Esophagus squamous epithelium (tissue), 5 donors: ENCODE measurements at regions not wholly inside any gene's neighbourhood (a gene's known extent, or its start where the extent isn't known, plus 50 kb on each side); places are given as distances from the start of the nearest gene placed in this dataset.

ENCODE experiments used
- DNase-seq: peaks from one replicate; lab custom pipeline; 2025; lab: John Stamatoyannopoulos, UW
- H3K27ac ChIP-seq, 4 donors: fragments of 200-600 bp; sonication (generic); one replicate each; pipeline ENCODE4 v1.5.1; 2016 to 2019; ENCODE audit warnings: mild to moderate bottlenecking in 1 of 4
- H3K27me3 ChIP-seq, 4 donors: fragments of 200-600 bp; sonication (generic); 1 replicate in 3 of 4; 2 replicates in 1 of 4; pipeline versions ENCODE4 v1.5.1 to v1.6.0; 2017 to 2021; ENCODE audit warnings: antibody characterized with exemption in 1 of 4
- H3K36me3 ChIP-seq, 3 donors: fragments of 200-600 bp; sonication (generic); one replicate each; pipeline ENCODE4 v1.5.1; 2016 to 2019
- H3K4me1 ChIP-seq, 3 donors: fragments of 200-600 bp; sonication (generic); one replicate each; pipeline ENCODE4 v1.5.1; 2017 to 2019
- H3K4me3 ChIP-seq, 4 donors: fragments of 200-600 bp; sonication (generic); 1 replicate in 3 of 4; 2 replicates in 1 of 4; pipeline ENCODE4 v1.5.1; 2016 to 2019; ENCODE audit warnings: mild to moderate bottlenecking in 2 of 4, moderate library complexity in 1 of 4
- H3K9me3 ChIP-seq, 3 donors: fragments of 200-600 bp; sonication (generic); one replicate each; pipeline ENCODE4 v1.5.1; 2016 to 2019
- CTCF ChIP-seq, 6 experiments: fragments of 450-650 bp in 4 of 6; fragments of 200-600 bp in 2 of 6; sonication (generic) in 2 of 6; IDR thresholded peaks; one replicate each; pipeline ENCODE4 v1.5.1; 2016 to 2019; ENCODE audit warnings: antibody characterized with exemption in 6 of 6, mild to moderate bottlenecking in 4 of 6, moderate library complexity in 4 of 6
- POLR2A ChIP-seq, 4 donors: fragments of 450-650 bp; IDR thresholded peaks; one replicate each; pipeline ENCODE4 v1.6.1; 2017; ENCODE audit warnings: antibody characterized with exemption in 4 of 4, mild to moderate bottlenecking in 4 of 4, moderate library complexity in 3 of 4
- WGBS, 2 donors: methylation state at CpG; one replicate each; pipeline ENCODE4 v1.1.5; 2018; 5-methylcytosine and 5-hydroxymethylcytosine counted together
- intact Hi-C: fragments of 100-400 bp; cut with DNase I; formaldehyde crosslinking; loops from one replicate; pipeline ENCODE4 v1.15.0; 2022
- donor health status: DM: yes; HTN: yes; CAD: no.

- H3K27ac ChIP-seq: no peak overlapping the region
- H3K36me3 ChIP-seq: no peaks in the 10 kb centered on the region
- no peak for TF ChIP-seq POLR2A (IDR thresholded peaks at IDR 0.05)
- TF ChIP-seq CTCF (IDR thresholded peaks at IDR 0.05): no peak
- no peak overlapping the region for H3K4me3 ChIP-seq
- intact Hi-C loops: loop anchor here (10.0 kb wide), 1 partner anchor 168 kb away; no protein-coding TSS in a partner anchor
- H3K9me3 ChIP-seq: no peaks in the 10 kb centered on the region
- H3K27me3 ChIP-seq: peaks cover 0 to 17% (median 0%) of the 10 kb centered on the region in 4 donors
- WGBS, 2 donors: 85% methylated on average over 2 of the region's 2 CpGs
- H3K4me1 ChIP-seq: peaks cover 0 to 37% (median 13%) of the 10 kb centered on the region in 3 donors
- DNase-seq: no peak
Measured at GRCh38 chr9:81526587-81526986, 162.8 kb downstream of the TLE1 start.

- WGBS, 2 donors: 30 to 42% methylated on average over 8 of the region's 8 CpGs
- no peak for DNase-seq
- intact Hi-C loops: loop anchor here (10.0 kb wide), 1 partner anchor 172 kb away; no protein-coding TSS in a partner anchor
- no peaks in the 10 kb centered on the region for H3K36me3 ChIP-seq
- H3K27ac ChIP-seq: peak overlapping the region in 3 of 4 donors; percentile 8 to 18 (median 17)
- peaks cover 0 to 19% (median 0%) of the 10 kb centered on the region in 3 donors for H3K4me1 ChIP-seq
- TF ChIP-seq POLR2A (IDR thresholded peaks at IDR 0.05) (no peak), CTCF (IDR thresholded peaks at IDR 0.05) (peak; percentile 44 to 71 (median 55))
- H3K9me3 ChIP-seq: no peaks in the 10 kb centered on the region
- peak overlapping the region in 1 of 4 donors; percentile 37 for H3K4me3 ChIP-seq
- peaks cover 0 to 17% (median 0%) of the 10 kb centered on the region in 4 donors for H3K27me3 ChIP-seq
Measured at GRCh38 chr9:81522716-81523551, 166.4 kb downstream of the TLE1 start.

- H3K27ac ChIP-seq: no peak overlapping the region
- no peak overlapping the region for H3K4me3 ChIP-seq
- DNase-seq: no peak
- no peak for TF ChIP-seq CTCF (IDR thresholded peaks at IDR 0.05)
- intact Hi-C loops: loop anchor here (10.0 kb wide), 1 partner anchor 173 kb away; no protein-coding TSS in a partner anchor
- no peaks in the 10 kb centered on the region for H3K36me3 ChIP-seq
- peaks cover 0 to 11% (median 0%) of the 10 kb centered on the region in 4 donors for H3K27me3 ChIP-seq
- no peaks in the 10 kb centered on the region for H3K9me3 ChIP-seq
- peaks cover 0 to 19% (median 0%) of the 10 kb centered on the region in 3 donors for H3K4me1 ChIP-seq
- WGBS, 2 donors: 43 to 62% methylated on average over 3 of the region's 3 CpGs
Measured at GRCh38 chr9:81521892-81522291, 167.5 kb downstream of the TLE1 start.

GRCh38 chr9:81519816-81520495 is 169.4 kb downstream of the TLE1 start:
- Histone ChIP-seq H3K27me3 (no peaks in the 10 kb centered on the region), H3K4me3 (no peak overlapping the region), H3K36me3 (no peaks in the 10 kb centered on the region), H3K27ac (no peak overlapping the region), H3K4me1 (peaks cover 0 to 19% (median 0%) of the 10 kb centered on the region in 3 donors), H3K9me3 (no peaks in the 10 kb centered on the region)
- WGBS, 2 donors: 82 to 96% methylated on average over 2 of the region's 2 CpGs
- TF ChIP-seq POLR2A (IDR thresholded peaks at IDR 0.05): no peak
- TF ChIP-seq CTCF (IDR thresholded peaks at IDR 0.05): no peak
- no peak for DNase-seq
- intact Hi-C loops: loop anchor here (10.0 kb wide), 1 partner anchor 175 kb away; no protein-coding TSS in a partner anchor

GRCh38 chr9:81517954-81518353 is 171.4 kb downstream of the TLE1 start:
- no peaks in the 10 kb centered on the region for H3K27me3 ChIP-seq
- H3K27ac ChIP-seq: no peak overlapping the region
- no peaks in the 10 kb centered on the region for H3K9me3 ChIP-seq
- no peak for DNase-seq
- TF ChIP-seq CTCF (IDR thresholded peaks at IDR 0.05): no peak
- TF ChIP-seq POLR2A (IDR thresholded peaks at IDR 0.05): no peak
- no peak overlapping the region for H3K4me3 ChIP-seq
- intact Hi-C loops: no loop called here
- H3K4me1 ChIP-seq: peaks cover 0 to 13% (median 0%) of the 10 kb centered on the region in 3 donors
- no peaks in the 10 kb centered on the region for H3K36me3 ChIP-seq
- WGBS, 2 donors: 26 to 36% methylated on average over 2 of the region's 2 CpGs
